IPS DF 19.7 (cell line): ENCODE measurements at regions not wholly inside any gene's neighbourhood (a gene's known extent, or its start where the extent isn't known, plus 50 kb on each side); places are given as distances from the start of the nearest gene placed in this dataset.

ENCODE experiments used
- DNase-seq: peaks from one replicate; pipeline ENCODE4 v3.0.0-alpha.2; 2013; ENCODE audit warnings: low read depth, low spot score

- no peak for DNase-seq
These were observed 234.4 kb downstream of the KCNA4 start for GRCh38 chr11:29782447-29782846.

- no peak for DNase-seq
These were observed 235.6 kb downstream of the KCNA4 start for GRCh38 chr11:29781268-29781667.

- DNase-seq: no peak
These were observed 236.1 kb downstream of the KCNA4 start for GRCh38 chr11:29780756-29781155.

GRCh38 chr11:29773656-29774264, 243.1 kb downstream of the KCNA4 start:
- DNase-seq: no peak

- DNase-seq: no peak
These were observed 260.0 kb downstream of the KCNA4 start for GRCh38 chr11:29756871-29757270.

GRCh38 chr11:29755474-29755873, 261.4 kb downstream of the KCNA4 start:
- DNase-seq: no peak

- DNase-seq: no peak
These were observed 265.2 kb downstream of the KCNA4 start for GRCh38 chr11:29751618-29752017.

GRCh38 chr11:29750392-29750791, 266.4 kb downstream of the KCNA4 start:
- no peak for DNase-seq

GRCh38 chr11:29734287-29734686, 282.5 kb downstream of the KCNA4 start:
- no peak for DNase-seq

GRCh38 chr11:29713831-29714320, 303.0 kb downstream of the KCNA4 start:
- no peak for DNase-seq

GRCh38 chr11:29712616-29713015, 304.2 kb downstream of the KCNA4 start:
- no peak for DNase-seq

- DNase-seq: no peak
These were observed 308.9 kb downstream of the KCNA4 start for GRCh38 chr11:29707924-29708323.

- DNase-seq: no peak
These were observed 331.5 kb downstream of the KCNA4 start for GRCh38 chr11:29685361-29685760.

GRCh38 chr11:29682856-29683255, 334.0 kb downstream of the KCNA4 start:
- no peak for DNase-seq

- DNase-seq: no peak
These were observed 336.8 kb downstream of the KCNA4 start for GRCh38 chr11:29679996-29680395.

GRCh38 chr11:29676993-29677392, 339.8 kb downstream of the KCNA4 start:
- DNase-seq: no peak

GRCh38 chr11:29669310-29669709, 347.5 kb downstream of the KCNA4 start:
- DNase-seq: no peak

GRCh38 chr11:29657709-29658108, 359.1 kb downstream of the KCNA4 start:
- no peak for DNase-seq

- no peak for DNase-seq
These were observed 360.2 kb downstream of the KCNA4 start for GRCh38 chr11:29656597-29656996.

GRCh38 chr11:29645373-29645772, 371.5 kb downstream of the KCNA4 start:
- no peak for DNase-seq

- DNase-seq: no peak
These were observed 375.6 kb downstream of the KCNA4 start for GRCh38 chr11:29641201-29641600.

GRCh38 chr11:29634744-29635143, 382.1 kb downstream of the KCNA4 start:
- no peak for DNase-seq

- DNase-seq: no peak
These were observed 382.6 kb downstream of the KCNA4 start for GRCh38 chr11:29634244-29634643.

GRCh38 chr11:29629286-29629685, 387.5 kb downstream of the KCNA4 start:
- no peak for DNase-seq
